HG02938 (cell line): ENCODE measurements at regions not wholly inside any gene's neighbourhood (a gene's known extent, or its start where the extent isn't known, plus 50 kb on each side); places are given as distances from the start of the nearest gene placed in this dataset.

Source experiments
- ATAC-seq: cut with Tn5 transposase; IDR thresholded peaks from one replicate; pipeline ENCODE4 v1.9.1; 2021; ENCODE audit warnings: mild to moderate bottlenecking, moderate library complexity; ENCODE audit not compliant: unreplicated experiment

GRCh38 chr6:43940071-43940392, 170.0 kb downstream of the VEGFA start:
- ATAC-seq = no peak

GRCh38 chr6:43939281-43940070, 169.5 kb downstream of the VEGFA start:
- no peak for ATAC-seq

GRCh38 chr6:43938178-43939105, 168.4 kb downstream of the VEGFA start:
- ATAC-seq = no peak

GRCh38 chr6:43937236-43938177, 167.5 kb downstream of the VEGFA start:
- ATAC-seq = no peak

GRCh38 chr6:43936476-43936875, 166.5 kb downstream of the VEGFA start:
- no peak for ATAC-seq

- no peak for ATAC-seq
Observed at GRCh38 chr6:43935921-43936439, 166.0 kb downstream of the VEGFA start.

GRCh38 chr6:43934803-43935602, 165.0 kb downstream of the VEGFA start:
- ATAC-seq = no peak

- no peak for ATAC-seq
Observed at GRCh38 chr6:43934183-43934802, 164.3 kb downstream of the VEGFA start.

- ATAC-seq = no peak
Observed at GRCh38 chr6:43933148-43933885, 163.3 kb downstream of the VEGFA start.

- no peak for ATAC-seq
Observed at GRCh38 chr6:43932259-43933147, 162.5 kb downstream of the VEGFA start.

GRCh38 chr6:43931201-43931600, 161.2 kb downstream of the VEGFA start:
- ATAC-seq = no peak

- no peak for ATAC-seq
Observed at GRCh38 chr6:43930440-43931154, 160.6 kb downstream of the VEGFA start.

- ATAC-seq = no peak
Observed at GRCh38 chr6:43929511-43929910, 159.5 kb downstream of the VEGFA start.

- ATAC-seq = no peak
Observed at GRCh38 chr6:43927532-43928210, 157.7 kb downstream of the VEGFA start.

- ATAC-seq = no peak
Observed at GRCh38 chr6:43926634-43927531, 156.9 kb downstream of the VEGFA start.
